Psoas muscle (tissue), 7 donors: ENCODE measurements at regions not wholly inside any gene's neighbourhood (a gene's known extent, or its start where the extent isn't known, plus 50 kb on each side); places are given as distances from the start of the nearest gene placed in this dataset.

Experiments
- ATAC-seq, 4 donors: fragments of 200-7000 bp; cut with Tn5 transposase; one replicate each; pipeline ENCODE4 v1.9.1; 2020; ENCODE audit warnings: moderate library complexity in 3 of 4, mild to moderate bottlenecking in 2 of 4
- DNase-seq, 2 donors: peaks; one replicate each; pipeline ENCODE4 v3.0.0-alpha.2; 2020
- H3K27ac ChIP-seq: fragments of 200-600 bp; one replicate; pipeline ENCODE4 v1.8.0; 2022
- H3K27me3 ChIP-seq, 3 donors: fragments of 200-600 bp in 1 of 3; one replicate each; pipeline versions ENCODE4 v1.6.1 to v1.8.0; 2013 to 2022; ENCODE audit warnings: low read length in 2 of 3, mild to moderate bottlenecking in 2 of 3, moderate library complexity in 1 of 3; ENCODE audit not compliant: insufficient read depth in 3 of 3
- H3K36me3 ChIP-seq, 2 donors: fragments of 200-600 bp in 1 of 2; one replicate each; pipeline versions ENCODE4 v1.6.1 to v1.8.0; 2013 to 2022; ENCODE audit warnings: low read depth in 1 of 2, mild to moderate bottlenecking in 1 of 2, moderate library complexity in 1 of 2; ENCODE audit not compliant: insufficient read depth in 1 of 2
- H3K4me1 ChIP-seq: fragments of 200-600 bp; one replicate; pipeline ENCODE4 v1.8.0; 2022
- H3K4me3 ChIP-seq: fragments of 200-600 bp; one replicate; pipeline ENCODE4 v1.8.0; 2022; ENCODE audit warnings: mild to moderate bottlenecking
- H3K9me3 ChIP-seq: fragments of 200-600 bp; one replicate; pipeline ENCODE4 v1.8.0; 2022
- WGBS, 3 donors: extraction: QIAGEN DNeasy Blood & Tissue Kit; methylation state at CpG; one replicate each; pipeline versions ENCODE4 v1.1.6 to v1.1.7; 2013; 5-methylcytosine and 5-hydroxymethylcytosine counted together
- intact Hi-C, 2 donors: fragments of 100-400 bp; cut with DNase I; formaldehyde crosslinking; loops; one replicate each; pipeline versions ENCODE4 v1.11.0 to v1.14.2; 2022
- TF ChIP-seq, protein P1 (sequence below): fragments of 200-600 bp; IDR thresholded peaks from one replicate; pipeline ENCODE4 v1.8.0; 2022; ENCODE audit warnings: antibody characterized with exemption
- donor health status: healthy with polysubstance abuse.
- donor health status: DM: no; HTN: no; CAD: no; lungs with moderate emphysema.
- donor health status: Bipolar disorder and iron deficiency.
- donor health status: healthy.
- donor health status: DM: yes; HTN: yes; CAD: no.
- donor health status: DM: no; HTN: no; CAD: no.
- donor health status: DM: yes; HTN: yes; CAD: no.

- Histone ChIP-seq H3K4me1 (no peaks in the 10 kb centered on the region), H3K27me3 (peaks cover 1 to 3% (median 2%) of the 10 kb centered on the region in 3 donors), H3K27ac (no peak overlapping the region), H3K4me3 (no peak overlapping the region), H3K36me3 (no peaks in the 10 kb centered on the region), H3K9me3 (no peaks in the 10 kb centered on the region)
- ATAC-seq (no peak), DNase-seq (no peak)
- 32 to 40% (median 38%) methylated on average over 6 of the region's 6 CpGs for WGBS, 3 donors
- intact Hi-C loops = no loop called here
- TF ChIP-seq, protein P1, sequence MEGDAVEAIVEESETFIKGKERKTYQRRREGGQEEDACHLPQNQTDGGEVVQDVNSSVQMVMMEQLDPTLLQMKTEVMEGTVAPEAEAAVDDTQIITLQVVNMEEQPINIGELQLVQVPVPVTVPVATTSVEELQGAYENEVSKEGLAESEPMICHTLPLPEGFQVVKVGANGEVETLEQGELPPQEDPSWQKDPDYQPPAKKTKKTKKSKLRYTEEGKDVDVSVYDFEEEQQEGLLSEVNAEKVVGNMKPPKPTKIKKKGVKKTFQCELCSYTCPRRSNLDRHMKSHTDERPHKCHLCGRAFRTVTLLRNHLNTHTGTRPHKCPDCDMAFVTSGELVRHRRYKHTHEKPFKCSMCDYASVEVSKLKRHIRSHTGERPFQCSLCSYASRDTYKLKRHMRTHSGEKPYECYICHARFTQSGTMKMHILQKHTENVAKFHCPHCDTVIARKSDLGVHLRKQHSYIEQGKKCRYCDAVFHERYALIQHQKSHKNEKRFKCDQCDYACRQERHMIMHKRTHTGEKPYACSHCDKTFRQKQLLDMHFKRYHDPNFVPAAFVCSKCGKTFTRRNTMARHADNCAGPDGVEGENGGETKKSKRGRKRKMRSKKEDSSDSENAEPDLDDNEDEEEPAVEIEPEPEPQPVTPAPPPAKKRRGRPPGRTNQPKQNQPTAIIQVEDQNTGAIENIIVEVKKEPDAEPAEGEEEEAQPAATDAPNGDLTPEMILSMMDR = no peak
Observed at GRCh38 chr18:22355598-22355997, 62.1 kb downstream of the CTAGE1 start.

- Histone ChIP-seq H3K27me3 (peaks cover 3 to 7% (median 3%) of the 10 kb centered on the region in 3 donors), H3K4me3 (no peak overlapping the region), H3K4me1 (no peaks in the 10 kb centered on the region), H3K9me3 (no peaks in the 10 kb centered on the region), H3K36me3 (no peaks in the 10 kb centered on the region), H3K27ac (no peak overlapping the region)
- intact Hi-C loops = no loop called here
- ATAC-seq = no peak
- DNase-seq = no peak
- TF ChIP-seq, protein P1 = no peak
- 63 to 68% (median 67%) methylated on average over 6 of the region's 6 CpGs for WGBS, 3 donors
Observed at GRCh38 chr18:22355069-22355468, 62.6 kb downstream of the CTAGE1 start.

DNA sequence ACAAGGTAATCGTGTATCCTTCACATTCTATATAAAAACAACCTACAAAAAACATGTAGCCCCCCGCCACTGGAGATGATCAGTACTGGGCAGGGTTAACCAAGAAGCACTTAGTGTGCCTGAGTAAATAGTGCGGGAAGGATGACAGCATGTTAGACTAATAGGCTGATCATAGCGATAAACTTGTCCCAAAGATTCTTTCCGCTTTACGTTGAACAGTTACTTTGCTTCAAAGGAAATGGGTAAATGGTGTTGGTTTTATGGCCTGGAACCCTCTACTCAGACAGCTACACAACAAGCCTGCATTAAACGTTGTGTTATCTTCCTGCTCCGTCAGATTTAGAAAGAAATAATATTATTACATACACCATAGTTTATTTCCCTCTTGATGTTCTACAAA lies 67.7 kb downstream of the CTAGE1 start:
- Histone ChIP-seq H3K9me3 (no peaks in the 10 kb centered on the region), H3K27ac (no peak overlapping the region), H3K4me1 (peaks cover 7% of the 10 kb centered on the region), H3K27me3 (peaks cover 11 to 49% (median 19%) of the 10 kb centered on the region in 3 donors), H3K4me3 (no peak overlapping the region), H3K36me3 (no peaks in the 10 kb centered on the region)
- DNase-seq (no peak), ATAC-seq (no peak)
- intact Hi-C loops = no loop called here
- TF ChIP-seq, protein P1 = no peak
- 37 to 42% (median 38%) methylated on average over 8 of the region's 8 CpGs for WGBS, 3 donors

DNA sequence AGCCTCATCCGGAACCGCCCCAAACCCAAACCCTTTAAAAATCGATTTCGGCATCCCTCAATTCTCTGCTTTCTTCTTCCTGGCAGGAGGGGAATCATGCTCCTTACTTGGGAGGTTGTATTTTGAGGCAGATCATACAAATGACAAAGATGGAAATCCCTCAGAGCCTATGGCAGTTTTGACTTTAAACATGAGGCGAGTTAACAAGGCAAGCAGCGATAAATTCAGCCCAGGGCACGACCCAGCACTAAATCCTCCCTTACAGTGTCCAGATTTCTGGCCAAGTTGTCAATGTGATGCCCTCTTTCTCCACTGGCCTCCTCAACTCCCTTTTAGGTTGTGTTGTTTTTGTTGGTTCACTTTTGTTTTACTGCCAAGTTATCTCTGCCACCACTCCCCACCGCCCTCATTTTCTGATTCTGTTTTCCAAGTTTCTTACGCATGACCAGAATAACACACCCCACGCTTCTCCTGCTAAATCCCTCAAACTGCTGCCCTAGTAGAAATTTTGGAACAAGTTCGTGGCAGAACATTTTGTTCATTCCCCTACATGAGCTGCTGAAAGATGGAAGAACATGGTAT lies 68.3 kb downstream of the CTAGE1 start:
- intact Hi-C loops = no loop called here
- Histone ChIP-seq H3K36me3 (no peaks in the 10 kb centered on the region), H3K27me3 (peaks cover 11 to 50% (median 19%) of the 10 kb centered on the region in 3 donors), H3K4me3 (peak overlapping the region; percentile 59), H3K9me3 (no peaks in the 10 kb centered on the region), H3K4me1 (peaks cover 7% of the 10 kb centered on the region), H3K27ac (no peak overlapping the region)
- no peak for DNase-seq
- TF ChIP-seq, protein P1 = no peak
- no peak for ATAC-seq
- WGBS, 3 donors = 24 to 32% (median 27%) methylated on average over 11 of the region's 11 CpGs
